ENCODE measurements at regions not wholly inside any gene's neighbourhood (a gene's known extent, or its start where the extent isn't known, plus 50 kb on each side); places are given as distances from the start of the nearest gene placed in this dataset.

- no peaks in the 10 kb centered on the region for H3K9me3 ChIP-seq (ENCODE audit: control insufficient read depth, low read length)
- no peak overlapping the region for H2AK5ac ChIP-seq (ENCODE audit: low read length, severe bottlenecking)
- no peak overlapping the region for H2BK12ac ChIP-seq (ENCODE audit: low read length in 2 of 2)
- H3K14ac ChIP-seq (ENCODE audit: low read length in 2 of 2): no peak overlapping the region
- H3K4me2 ChIP-seq (ENCODE audit: low read length, poor library complexity, severe bottlenecking): no peak overlapping the region
- no peaks in the 10 kb centered on the region for H3K79me1 ChIP-seq (replicated peaks; ENCODE audit: low read length, poor library complexity, severe bottlenecking)
- H3K27me3 ChIP-seq (ENCODE audit: control insufficient read depth in 1 of 2, insufficient read depth in 1 of 2, low read length in 2 of 2): no peaks in the 10 kb centered on the region
- H3K36me3 ChIP-seq (ENCODE audit: control insufficient read depth in 1 of 2, insufficient read depth in 2 of 2, low read depth in 1 of 2, low read length in 2 of 2): no peaks in the 10 kb centered on the region
- H2AFZ ChIP-seq (ENCODE audit: low read depth, low read length): no peak overlapping the region
- H2BK120ac ChIP-seq (ENCODE audit: low read depth, low read length): no peak overlapping the region
- no peak overlapping the region for H3K4ac ChIP-seq (ENCODE audit: low read depth in 1 of 2, low read length in 2 of 2)
- H3K4me3 ChIP-seq (ENCODE audit: insufficient read depth in 1 of 2, low read depth in 1 of 2, low read length in 2 of 2): no peak overlapping the region
- no peak overlapping the region for H3K27ac ChIP-seq (ENCODE audit: low read length, poor library complexity, severe bottlenecking)
- H4K91ac ChIP-seq (ENCODE audit: low read length): no peak overlapping the region
- no peak overlapping the region for H3K18ac ChIP-seq (ENCODE audit: low read depth in 1 of 2, low read length in 2 of 2)
- no peak overlapping the region for H3K23ac ChIP-seq (ENCODE audit: low read length in 2 of 2)
- 100% methylated on average over 1 of the region's 1 CpG for WGBS
- no peak for DNase-seq
- H3K4me1 ChIP-seq (ENCODE audit: control insufficient read depth, insufficient read depth, low read depth, low read length): no peaks in the 10 kb centered on the region
- H4K8ac ChIP-seq (ENCODE audit: low read length): no peak overlapping the region
- no peak overlapping the region for H2BK5ac ChIP-seq (ENCODE audit: low read depth, low read length, poor library complexity, severe bottlenecking)
- no peak overlapping the region for H3K9ac ChIP-seq (ENCODE audit: low read length)
- H2BK15ac ChIP-seq (ENCODE audit: low read depth, poor library complexity, severe bottlenecking): no peak overlapping the region
Observed at GRCh38 chr4:116860891-116861290, 224.5 kb downstream of the TRAM1L1 start.

GRCh38 chr4:116849620-116850019, 235.8 kb downstream of the TRAM1L1 start:
- no peak overlapping the region for H2BK12ac ChIP-seq (ENCODE audit: low read length in 2 of 2)
- no peak overlapping the region for H2AK5ac ChIP-seq (ENCODE audit: low read length, severe bottlenecking)
- no peak overlapping the region for H4K91ac ChIP-seq (ENCODE audit: low read length)
- H3K4ac ChIP-seq (ENCODE audit: low read depth in 1 of 2, low read length in 2 of 2): no peak overlapping the region
- no peak overlapping the region for H3K9ac ChIP-seq (ENCODE audit: low read length)
- H3K14ac ChIP-seq (ENCODE audit: low read length in 2 of 2): no peak overlapping the region
- no peak overlapping the region for H4K8ac ChIP-seq (ENCODE audit: low read length)
- H3K4me1 ChIP-seq (ENCODE audit: control insufficient read depth, insufficient read depth, low read depth, low read length): no peaks in the 10 kb centered on the region
- H3K27me3 ChIP-seq (ENCODE audit: control insufficient read depth in 1 of 2, insufficient read depth in 1 of 2, low read length in 2 of 2): no peaks in the 10 kb centered on the region
- no peak overlapping the region for H2BK15ac ChIP-seq (ENCODE audit: low read depth, poor library complexity, severe bottlenecking)
- H3K18ac ChIP-seq (ENCODE audit: low read depth in 1 of 2, low read length in 2 of 2): no peak overlapping the region
- H3K4me3 ChIP-seq (ENCODE audit: insufficient read depth in 1 of 2, low read depth in 1 of 2, low read length in 2 of 2): no peak overlapping the region
- H2BK5ac ChIP-seq (ENCODE audit: low read depth, low read length, poor library complexity, severe bottlenecking): no peak overlapping the region
- H2BK120ac ChIP-seq (ENCODE audit: low read depth, low read length): no peak overlapping the region
- no peaks in the 10 kb centered on the region for H3K79me1 ChIP-seq (replicated peaks; ENCODE audit: low read length, poor library complexity, severe bottlenecking)
- H3K36me3 ChIP-seq (ENCODE audit: control insufficient read depth in 1 of 2, insufficient read depth in 2 of 2, low read depth in 1 of 2, low read length in 2 of 2): no peaks in the 10 kb centered on the region
- H3K23ac ChIP-seq (ENCODE audit: low read length in 2 of 2): no peak overlapping the region
- H3K4me2 ChIP-seq (ENCODE audit: low read length, poor library complexity, severe bottlenecking): no peak overlapping the region
- no peak overlapping the region for H2AFZ ChIP-seq (ENCODE audit: low read depth, low read length)
- no peak for DNase-seq
- peaks cover 3% of the 10 kb centered on the region for H3K9me3 ChIP-seq (ENCODE audit: control insufficient read depth, low read length)
- no peak overlapping the region for H3K27ac ChIP-seq (ENCODE audit: low read length, poor library complexity, severe bottlenecking)

- 93% methylated on average over 1 of the region's 2 CpGs for WGBS
- Histone ChIP-seq H3K4me2 (ENCODE audit: low read length, poor library complexity, severe bottlenecking) (no peak overlapping the region), H3K4me1 (ENCODE audit: control insufficient read depth, insufficient read depth, low read depth, low read length) (no peaks in the 10 kb centered on the region), H3K27ac (ENCODE audit: low read length, poor library complexity, severe bottlenecking) (no peak overlapping the region), H3K36me3 (ENCODE audit: control insufficient read depth in 1 of 2, insufficient read depth in 2 of 2, low read depth in 1 of 2, low read length in 2 of 2) (no peaks in the 10 kb centered on the region), H2BK15ac (ENCODE audit: low read depth, poor library complexity, severe bottlenecking) (no peak overlapping the region), H3K4me3 (ENCODE audit: insufficient read depth in 1 of 2, low read depth in 1 of 2, low read length in 2 of 2) (no peak overlapping the region), H3K18ac (ENCODE audit: low read depth in 1 of 2, low read length in 2 of 2) (no peak overlapping the region), H4K91ac (ENCODE audit: low read length) (no peak overlapping the region), H2AK5ac (ENCODE audit: low read length, severe bottlenecking) (no peak overlapping the region), H3K4ac (ENCODE audit: low read depth in 1 of 2, low read length in 2 of 2) (no peak overlapping the region), H2BK12ac (ENCODE audit: low read length in 2 of 2) (no peak overlapping the region), H2BK120ac (ENCODE audit: low read depth, low read length) (no peak overlapping the region), H3K27me3 (ENCODE audit: control insufficient read depth in 1 of 2, insufficient read depth in 1 of 2, low read length in 2 of 2) (no peaks in the 10 kb centered on the region), H3K23ac (ENCODE audit: low read length in 2 of 2) (no peak overlapping the region), H2BK5ac (ENCODE audit: low read depth, low read length, poor library complexity, severe bottlenecking) (no peak overlapping the region), H3K14ac (ENCODE audit: low read length in 2 of 2) (no peak overlapping the region), H3K79me1 (replicated peaks; ENCODE audit: low read length, poor library complexity, severe bottlenecking) (no peaks in the 10 kb centered on the region), H4K8ac (ENCODE audit: low read length) (no peak overlapping the region), H3K9ac (ENCODE audit: low read length) (no peak overlapping the region), H3K9me3 (ENCODE audit: control insufficient read depth, low read length) (peaks cover 3% of the 10 kb centered on the region), H2AFZ (ENCODE audit: low read depth, low read length) (no peak overlapping the region)
- no peak for DNase-seq
Observed at GRCh38 chr4:116847616-116848015, 237.8 kb downstream of the TRAM1L1 start.

GRCh38 chr4:116839826-116840225, 245.6 kb downstream of the TRAM1L1 start:
- Histone ChIP-seq H3K9ac (ENCODE audit: low read length) (no peak overlapping the region), H2AK5ac (ENCODE audit: low read length, severe bottlenecking) (no peak overlapping the region), H3K27ac (ENCODE audit: low read length, poor library complexity, severe bottlenecking) (no peak overlapping the region), H4K8ac (ENCODE audit: low read length) (no peak overlapping the region), H2AFZ (ENCODE audit: low read depth, low read length) (no peak overlapping the region), H3K23ac (ENCODE audit: low read length in 2 of 2) (no peak overlapping the region), H2BK15ac (ENCODE audit: low read depth, poor library complexity, severe bottlenecking) (no peak overlapping the region), H3K36me3 (ENCODE audit: control insufficient read depth in 1 of 2, insufficient read depth in 2 of 2, low read depth in 1 of 2, low read length in 2 of 2) (no peaks in the 10 kb centered on the region), H4K91ac (ENCODE audit: low read length) (no peak overlapping the region), H2BK120ac (ENCODE audit: low read depth, low read length) (no peak overlapping the region), H3K9me3 (ENCODE audit: control insufficient read depth, low read length) (no peaks in the 10 kb centered on the region), H3K79me1 (replicated peaks; ENCODE audit: low read length, poor library complexity, severe bottlenecking) (no peaks in the 10 kb centered on the region), H3K4me2 (ENCODE audit: low read length, poor library complexity, severe bottlenecking) (no peak overlapping the region), H3K27me3 (ENCODE audit: control insufficient read depth in 1 of 2, insufficient read depth in 1 of 2, low read length in 2 of 2) (no peaks in the 10 kb centered on the region), H3K18ac (ENCODE audit: low read depth in 1 of 2, low read length in 2 of 2) (no peak overlapping the region), H3K4me3 (ENCODE audit: insufficient read depth in 1 of 2, low read depth in 1 of 2, low read length in 2 of 2) (no peak overlapping the region), H3K4me1 (ENCODE audit: control insufficient read depth, insufficient read depth, low read depth, low read length) (no peaks in the 10 kb centered on the region), H2BK5ac (ENCODE audit: low read depth, low read length, poor library complexity, severe bottlenecking) (no peak overlapping the region), H3K4ac (ENCODE audit: low read depth in 1 of 2, low read length in 2 of 2) (no peak overlapping the region), H3K14ac (ENCODE audit: low read length in 2 of 2) (no peak overlapping the region), H2BK12ac (ENCODE audit: low read length in 2 of 2) (no peak overlapping the region)
- WGBS: 72% methylated on average over 5 of the region's 5 CpGs
- DNase-seq: peak; percentile 27
